ENCODE measurements at regions not wholly inside any gene's neighbourhood (a gene's known extent, or its start where the extent isn't known, plus 50 kb on each side); places are given as distances from the start of the nearest gene placed in this dataset.

- H3K9me3 ChIP-seq (ENCODE audit: control insufficient read depth, low read length): no peaks in the 10 kb centered on the region
Observed at GRCh38 chr12:67078957-67079356, 190.2 kb upstream of the CAND1 start.

GRCh38 chr12:67080637-67081036 lies 188.5 kb upstream of the CAND1 start:
- Histone ChIP-seq H3K79me2 (no peaks in the 10 kb centered on the region), H2AFZ (no peak overlapping the region)

More at GRCh38 chr12:67078957-67079356, 190.2 kb upstream of the CAND1 start:
- Histone ChIP-seq H3K27ac (peak overlapping the region; percentile 33), H2AFZ (peak overlapping the region; percentile 31), H3K9ac (no peak overlapping the region), H3K79me2 (no peaks in the 10 kb centered on the region), H3K4me2 (ENCODE audit: low read length) (no peak overlapping the region), H3K27me3 (ENCODE audit: control insufficient read depth, insufficient read depth, low read length) (no peaks in the 10 kb centered on the region), H3K4me3 (ENCODE audit: low read depth, low read length) (no peak overlapping the region), H3K36me3 (ENCODE audit: control insufficient read depth, insufficient read depth, low read length) (no peaks in the 10 kb centered on the region), H3K4me1 (peaks cover 29% of the 10 kb centered on the region)
- TF ChIP-seq CTCF (IDR thresholded peaks at IDR 0.05): no peak

DNA sequence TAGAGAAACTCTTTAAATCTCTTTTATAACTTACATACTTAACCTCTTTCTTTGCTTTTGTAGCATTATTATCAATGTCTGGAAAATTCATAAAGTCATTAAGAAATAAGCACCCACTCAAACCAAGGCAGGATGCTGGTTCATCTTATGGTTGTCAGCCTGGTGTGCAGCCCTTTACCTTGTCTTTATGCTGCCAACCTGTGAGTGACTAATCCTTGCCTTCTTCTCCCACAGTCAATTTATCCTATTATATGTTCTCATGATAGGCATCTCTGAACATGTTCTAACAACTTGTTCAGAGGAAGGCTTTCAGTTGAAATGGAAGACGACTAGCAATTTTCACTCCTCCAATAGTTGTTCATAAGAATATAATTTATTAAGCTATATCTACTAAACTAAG lies 186.9 kb upstream of the CAND1 start:
- no peak overlapping the region for H3K27ac ChIP-seq
- TF ChIP-seq CTCF (IDR thresholded peaks at IDR 0.05): no peak
- H3K9ac ChIP-seq: no peak overlapping the region
- peaks cover 39% of the 10 kb centered on the region for H3K4me1 ChIP-seq
- no peak overlapping the region for H2AFZ ChIP-seq
- no peaks in the 10 kb centered on the region for H3K36me3 ChIP-seq (ENCODE audit: control insufficient read depth, insufficient read depth, low read length)
- H3K79me2 ChIP-seq: no peaks in the 10 kb centered on the region
- no peak overlapping the region for H3K4me2 ChIP-seq (ENCODE audit: low read length)
- no peaks in the 10 kb centered on the region for H3K27me3 ChIP-seq (ENCODE audit: control insufficient read depth, insufficient read depth, low read length)
- no peaks in the 10 kb centered on the region for H3K9me3 ChIP-seq (ENCODE audit: control insufficient read depth, low read length)
- no peak overlapping the region for H3K4me3 ChIP-seq (ENCODE audit: low read depth, low read length)

More at GRCh38 chr12:67080637-67081036, 188.5 kb upstream of the CAND1 start:
- H3K27me3 ChIP-seq (ENCODE audit: control insufficient read depth, insufficient read depth, low read length): no peaks in the 10 kb centered on the region
- TF ChIP-seq CTCF (IDR thresholded peaks at IDR 0.05): no peak
- no peak overlapping the region for H3K4me3 ChIP-seq (ENCODE audit: low read depth, low read length)
- no peak overlapping the region for H3K9ac ChIP-seq
- no peak overlapping the region for H3K27ac ChIP-seq
- peaks cover 39% of the 10 kb centered on the region for H3K4me1 ChIP-seq
- H3K4me2 ChIP-seq (ENCODE audit: low read length): no peak overlapping the region
- H3K9me3 ChIP-seq (ENCODE audit: control insufficient read depth, low read length): no peaks in the 10 kb centered on the region
- no peaks in the 10 kb centered on the region for H3K36me3 ChIP-seq (ENCODE audit: control insufficient read depth, insufficient read depth, low read length)

- Histone ChIP-seq H3K27ac (peak overlapping the region; percentile 81), H3K9me3 (ENCODE audit: control insufficient read depth, low read length) (no peaks in the 10 kb centered on the region), H3K4me2 (ENCODE audit: low read length) (peak overlapping the region; percentile 53), H3K36me3 (ENCODE audit: control insufficient read depth, insufficient read depth, low read length) (no peaks in the 10 kb centered on the region), H3K4me3 (ENCODE audit: low read depth, low read length) (peak overlapping the region; percentile 22), H3K9ac (no peak overlapping the region), H3K27me3 (ENCODE audit: control insufficient read depth, insufficient read depth, low read length) (no peaks in the 10 kb centered on the region), H3K4me1 (peaks cover 30% of the 10 kb centered on the region), H2AFZ (peak overlapping the region; percentile 2), H3K79me2 (no peaks in the 10 kb centered on the region)
- TF ChIP-seq CTCF (IDR thresholded peaks at IDR 0.05): no peak
Observed at GRCh38 chr12:67085699-67086098, 183.5 kb upstream of the CAND1 start.

GRCh38 chr12:67086116-67086515 lies 183.0 kb upstream of the CAND1 start:
- H3K4me2 ChIP-seq (ENCODE audit: low read length): peak overlapping the region; percentile 53
- TF ChIP-seq CTCF (IDR thresholded peaks at IDR 0.05): no peak
- H3K36me3 ChIP-seq (ENCODE audit: control insufficient read depth, insufficient read depth, low read length): no peaks in the 10 kb centered on the region
- peak overlapping the region; percentile 22 for H3K4me3 ChIP-seq (ENCODE audit: low read depth, low read length)
- H3K9me3 ChIP-seq (ENCODE audit: control insufficient read depth, low read length): no peaks in the 10 kb centered on the region
- no peak overlapping the region for H2AFZ ChIP-seq
- H3K27ac ChIP-seq: peak overlapping the region; percentile 81
- H3K9ac ChIP-seq: no peak overlapping the region
- H3K27me3 ChIP-seq (ENCODE audit: control insufficient read depth, insufficient read depth, low read length): no peaks in the 10 kb centered on the region
- peaks cover 30% of the 10 kb centered on the region for H3K4me1 ChIP-seq
- no peaks in the 10 kb centered on the region for H3K79me2 ChIP-seq

All from parathyroid adenoma (tissue), 2 donors.